SW480 (cell line): ENCODE measurements at regions not wholly inside any gene's neighbourhood (a gene's known extent, or its start where the extent isn't known, plus 50 kb on each side); places are given as distances from the start of the nearest gene placed in this dataset.

Experiments
- DNase-seq: peaks from one replicate; pipeline ENCODE4 v3.0.0-alpha.2; 2016; ENCODE audit warnings: low spot score

DNA sequence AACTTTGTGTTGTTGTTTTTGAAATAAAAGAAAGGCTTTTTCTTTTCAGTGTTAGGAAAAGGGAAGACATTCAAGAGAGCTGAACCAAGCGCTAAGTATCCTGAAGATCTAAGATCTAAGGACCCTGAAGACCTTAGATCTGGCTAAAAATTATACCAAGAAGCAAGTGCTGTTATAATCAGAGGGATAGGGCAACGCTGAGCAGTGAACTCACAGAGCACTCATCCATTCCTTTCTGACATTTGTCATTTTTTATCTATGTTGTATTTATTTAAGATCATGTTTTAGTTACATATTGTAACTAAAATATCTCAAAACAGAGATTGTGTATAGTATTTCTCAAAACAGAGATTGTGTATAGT is 60.5 kb upstream of the FAM216B start:
- no peak for DNase-seq

DNA sequence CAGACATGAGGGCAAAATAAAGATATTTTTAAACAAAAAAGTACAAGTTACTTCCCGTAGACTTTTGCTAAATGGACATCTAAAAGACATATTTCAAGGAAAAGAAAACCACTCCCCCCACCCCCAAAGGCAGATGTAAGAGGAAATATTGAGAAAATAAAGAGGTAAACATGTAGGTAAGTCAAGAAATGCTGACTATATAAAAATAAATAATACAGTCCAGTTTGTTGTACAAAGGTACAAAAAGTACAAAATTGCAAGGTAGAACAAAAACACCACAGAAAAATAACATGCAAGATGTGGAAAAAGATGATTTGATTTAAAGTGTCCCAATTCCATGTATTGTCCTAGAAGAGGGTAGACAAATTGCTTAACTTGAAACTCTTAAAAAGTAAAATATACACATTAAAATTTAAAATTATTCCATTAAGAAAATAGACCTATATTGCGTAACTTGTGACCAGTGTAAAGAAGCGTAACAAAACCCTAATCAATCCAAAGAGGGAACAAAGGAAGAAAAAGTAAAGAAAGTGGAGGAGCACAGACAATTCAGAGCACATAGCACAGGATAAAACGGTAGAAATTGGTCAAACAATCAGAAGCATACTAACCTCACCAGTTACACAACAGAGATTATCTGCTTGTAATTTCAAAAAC is 58.4 kb upstream of the FAM216B start:
- DNase-seq = no peak

DNA sequence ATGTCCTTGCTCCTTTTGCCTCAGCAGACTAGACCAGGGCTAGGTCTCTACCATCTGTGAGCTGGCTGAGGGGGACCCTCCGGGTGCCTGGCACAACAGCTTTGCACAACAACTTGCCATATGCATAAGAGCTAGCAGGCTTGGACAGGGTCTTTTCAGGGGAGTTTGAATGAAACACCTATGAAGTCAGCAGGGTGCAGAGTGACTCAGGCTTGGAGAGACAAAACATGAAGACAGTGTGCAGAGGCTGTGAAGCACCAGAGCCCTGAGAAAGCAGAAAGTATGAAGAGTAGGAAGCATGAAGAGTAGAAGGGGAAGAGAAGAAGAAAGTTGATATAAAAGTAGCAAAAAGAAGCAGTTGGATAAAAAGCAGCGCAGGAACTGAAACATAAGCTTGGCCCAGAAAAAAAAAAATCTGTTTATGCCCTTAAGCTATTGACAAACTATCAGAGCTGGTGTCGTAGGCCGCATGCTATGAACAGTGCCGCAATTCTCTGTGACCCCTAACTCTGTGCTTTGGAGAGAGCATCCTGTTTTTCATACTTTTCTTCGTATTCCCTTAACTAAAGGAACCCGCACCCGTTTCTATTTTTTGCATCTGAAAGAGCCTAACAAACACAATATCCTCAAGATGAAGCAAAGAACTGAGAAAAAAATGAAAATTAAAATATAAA is 52.7 kb upstream of the FAM216B start:
- DNase-seq = no peak

DNA sequence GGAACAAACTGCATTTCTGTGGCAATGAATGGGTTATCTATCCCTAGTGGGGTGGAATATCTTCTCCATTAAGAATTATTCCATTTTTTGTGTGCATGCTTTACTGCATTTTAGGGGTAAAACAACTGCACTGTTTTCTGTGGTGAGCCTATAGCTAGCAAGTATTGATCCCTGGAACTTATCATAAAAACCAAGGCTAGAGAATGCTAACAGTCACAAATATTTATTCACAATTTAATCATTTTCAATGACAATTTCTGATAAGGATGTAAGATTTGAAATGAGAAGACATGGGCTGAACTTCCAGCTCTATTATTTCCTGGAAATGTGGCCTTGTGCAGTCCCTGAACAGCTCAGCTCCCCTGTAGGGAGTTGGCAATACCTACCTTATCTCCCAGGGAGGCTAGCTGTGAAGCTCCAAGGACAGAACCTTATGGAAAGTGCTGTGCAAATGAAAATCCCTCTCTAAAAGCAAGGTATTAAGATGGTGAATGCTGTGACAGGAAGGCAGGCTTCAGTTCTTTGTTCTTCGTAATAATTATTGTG is 51.5 kb upstream of the FAM216B start:
- DNase-seq = no peak
